OCI-LY7 (cell line): ENCODE measurements at regions not wholly inside any gene's neighbourhood (a gene's known extent, or its start where the extent isn't known, plus 50 kb on each side); places are given as distances from the start of the nearest gene placed in this dataset.

Experiments
- BruUV-seq: library from RNA; stranded (reverse); fragments of 400-500 nt; replicated peaks from 2 replicates; lab custom pipeline; 2021; lab: Mats Ljungman, UMichigan
- CTCF ChIA-PET: fragments of 300-600 bp; sonication (Branson Sonifier 250); formaldehyde crosslinking; loops from one replicate; lab custom pipeline; 2022; ENCODE audit warnings: antibody characterized with exemption; ENCODE audit not compliant: unreplicated experiment; lab: Charles Lee
- POLR2A ChIA-PET: fragments of 300-600 bp; sonication (Branson Sonifier 250); formaldehyde crosslinking; loops from one replicate; lab custom pipeline; 2022; ENCODE audit warnings: antibody characterized with exemption; lab: Charles Lee
- DNase-seq: peaks from one replicate; pipeline ENCODE4 v3.0.0-alpha.2; 2015; ENCODE audit warnings: low spot score
- H2AFZ ChIP-seq: fragments of 200-600 bp; sonication (generic), shearing (Covaris generic); 2 replicates; pipeline ENCODE4 v1.6.1; 2014; ENCODE audit warnings: mild to moderate bottlenecking, antibody characterized with exemption, low read length, moderate library complexity
- H3K27ac ChIP-seq: fragments of 200-600 bp; sonication (generic); 2 replicates; pipeline ENCODE4 v1.5.1; 2014; ENCODE audit warnings: mixed run types, low read depth, mild to moderate bottlenecking, moderate library complexity, low read length, inconsistent platforms; ENCODE audit not compliant: poor library complexity, severe bottlenecking
- H3K36me3 ChIP-seq: fragments of 200-600 bp; sonication (generic); 2 replicates; pipeline ENCODE4 v1.6.1; 2014; ENCODE audit warnings: mild to moderate bottlenecking, antibody characterized with exemption, low read length, moderate library complexity, mixed read lengths; ENCODE audit not compliant: insufficient read depth
- H3K4me1 ChIP-seq: fragments of 200-600 bp; sonication (generic); 2 replicates; pipeline ENCODE4 v1.5.1; 2014; ENCODE audit warnings: mild to moderate bottlenecking, low read length; ENCODE audit not compliant: insufficient read depth, poor library complexity, severe bottlenecking
- H3K4me2 ChIP-seq: fragments of 200-600 bp; sonication (generic); 2 replicates; pipeline ENCODE4 v1.6.1; 2014; ENCODE audit warnings: mild to moderate bottlenecking, low read length
- H3K4me3 ChIP-seq: fragments of 200-600 bp; sonication (generic); 2 replicates; pipeline ENCODE4 v1.5.1; 2014; ENCODE audit warnings: mild to moderate bottlenecking, low read depth, low read length; ENCODE audit not compliant: poor library complexity, severe bottlenecking
- H3K79me2 ChIP-seq: fragments of 200-600 bp; sonication (generic); 2 replicates; pipeline ENCODE4 v1.6.1; 2016; ENCODE audit warnings: low read depth, mild to moderate bottlenecking, low read length, moderate library complexity, mixed read lengths; ENCODE audit not compliant: insufficient read depth
- H3K9me2 ChIP-seq: fragments of 200-600 bp; sonication (generic); 2 replicates; pipeline ENCODE4 v1.6.1; 2016; ENCODE audit warnings: mild to moderate bottlenecking, low read length, mixed read lengths; ENCODE audit not compliant: insufficient read depth
- H3K9me3 ChIP-seq: fragments of 200-600 bp; sonication (generic); 2 replicates; pipeline ENCODE4 v1.6.1; 2014; ENCODE audit warnings: mild to moderate bottlenecking, mixed run types, low read length, mixed read lengths
- H4K20me1 ChIP-seq: fragments of 200-600 bp; sonication (generic); 2 replicates; pipeline ENCODE4 v1.6.1; 2014; ENCODE audit warnings: mild to moderate bottlenecking, antibody characterized with exemption, low read length, moderate library complexity, mixed read lengths; ENCODE audit not compliant: insufficient read depth
- CTCF ChIP-seq: fragments of 200-600 bp; sonication (generic); conservative IDR thresholded peaks from 2 replicates; pipeline ENCODE4 v1.5.1; 2014; ENCODE audit warnings: mild to moderate bottlenecking, antibody characterized with exemption, low read length, moderate library complexity, mixed read lengths
- EZH2phosphoT487 ChIP-seq: fragments of 200-600 bp; sonication (generic); IDR thresholded peaks from 2 replicates; pipeline ENCODE4 v1.6.1; 2018; ENCODE audit warnings: low read depth, borderline replicate concordance, mild to moderate bottlenecking, mixed run types, antibody characterized with exemption, low read length, moderate library complexity, mixed read lengths
- intact Hi-C: fragments of 100-400 bp; cut with micrococcal nuclease; formaldehyde crosslinking; loops from one replicate; pipeline ENCODE4 v1.10.0; 2022; ENCODE audit not compliant: unreplicated experiment

- Histone ChIP-seq H3K4me2 (no peak overlapping the region), H2AFZ (no peak overlapping the region), H3K36me3 (no peaks in the 10 kb centered on the region), H3K9me2 (no peaks in the 10 kb centered on the region), H3K9me3 (no peaks in the 10 kb centered on the region), H3K4me3 (no peak overlapping the region), H4K20me1 (no peaks in the 10 kb centered on the region), H3K4me1 (no peaks in the 10 kb centered on the region), H3K27ac (no peak overlapping the region), H3K79me2 (no peaks in the 10 kb centered on the region)
- ChIA-PET POLR2A (no interaction called here), CTCF (no interaction called here)
- no peak for DNase-seq
- TF ChIP-seq CTCF (no peak), EZH2phosphoT487 (no peak)
- BruUV-seq = no TSS peak
- intact Hi-C loops = no loop called here
Observed at GRCh38 chr9:69985971-69986370, 57.7 kb upstream of the MAMDC2 start.

- no peak for DNase-seq
- intact Hi-C loops = no loop called here
- no peaks in the 10 kb centered on the region for H3K4me1 ChIP-seq
- no peak overlapping the region for H3K4me3 ChIP-seq
- no peak overlapping the region for H3K27ac ChIP-seq
- no peaks in the 10 kb centered on the region for H3K9me3 ChIP-seq
- no peaks in the 10 kb centered on the region for H3K79me2 ChIP-seq
- no peak overlapping the region for H3K4me2 ChIP-seq
- H2AFZ ChIP-seq = no peak overlapping the region
- H4K20me1 ChIP-seq = no peaks in the 10 kb centered on the region
- no TSS peak for BruUV-seq
- ChIA-PET POLR2A (no interaction called here), CTCF (no interaction called here)
- no peaks in the 10 kb centered on the region for H3K9me2 ChIP-seq
- no peaks in the 10 kb centered on the region for H3K36me3 ChIP-seq
- TF ChIP-seq CTCF (no peak), EZH2phosphoT487 (no peak)
Observed at GRCh38 chr9:69986970-69987369, 56.7 kb upstream of the MAMDC2 start.

DNA sequence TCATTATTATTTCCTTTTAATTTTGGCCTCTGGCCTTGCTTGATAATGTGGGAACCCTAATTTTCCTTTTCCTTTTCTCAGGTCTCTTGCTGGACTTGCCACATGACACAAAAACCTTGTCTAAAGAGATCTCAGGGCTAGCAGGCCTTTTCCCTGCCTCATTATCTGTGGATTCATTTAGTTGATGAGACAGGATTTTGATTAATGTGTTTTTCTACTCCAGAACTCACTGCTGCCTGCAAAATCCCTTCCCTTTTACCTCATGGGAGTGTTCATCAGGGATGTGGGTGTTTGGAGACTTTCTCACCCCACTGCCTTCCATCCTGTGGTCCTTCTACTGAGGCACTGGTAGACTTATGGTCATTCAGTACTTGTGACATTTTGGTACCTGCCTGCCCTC is 56.2 kb upstream of the MAMDC2 start:
- H3K9me2 ChIP-seq = no peaks in the 10 kb centered on the region
- ChIA-PET POLR2A (no interaction called here), CTCF (no interaction called here)
- no peak overlapping the region for H3K4me3 ChIP-seq
- H3K4me1 ChIP-seq = no peaks in the 10 kb centered on the region
- no TSS peak for BruUV-seq
- TF ChIP-seq CTCF (no peak), EZH2phosphoT487 (no peak)
- H3K27ac ChIP-seq = no peak overlapping the region
- H3K4me2 ChIP-seq = no peak overlapping the region
- H4K20me1 ChIP-seq = no peaks in the 10 kb centered on the region
- no peak overlapping the region for H2AFZ ChIP-seq
- no peaks in the 10 kb centered on the region for H3K36me3 ChIP-seq
- no peak for DNase-seq
- H3K9me3 ChIP-seq = no peaks in the 10 kb centered on the region
- H3K79me2 ChIP-seq = no peaks in the 10 kb centered on the region
- intact Hi-C loops = no loop called here
